ENCODE measurements at regions not wholly inside any gene's neighbourhood (a gene's known extent, or its start where the extent isn't known, plus 50 kb on each side); places are given as distances from the start of the nearest gene placed in this dataset.

DNA sequence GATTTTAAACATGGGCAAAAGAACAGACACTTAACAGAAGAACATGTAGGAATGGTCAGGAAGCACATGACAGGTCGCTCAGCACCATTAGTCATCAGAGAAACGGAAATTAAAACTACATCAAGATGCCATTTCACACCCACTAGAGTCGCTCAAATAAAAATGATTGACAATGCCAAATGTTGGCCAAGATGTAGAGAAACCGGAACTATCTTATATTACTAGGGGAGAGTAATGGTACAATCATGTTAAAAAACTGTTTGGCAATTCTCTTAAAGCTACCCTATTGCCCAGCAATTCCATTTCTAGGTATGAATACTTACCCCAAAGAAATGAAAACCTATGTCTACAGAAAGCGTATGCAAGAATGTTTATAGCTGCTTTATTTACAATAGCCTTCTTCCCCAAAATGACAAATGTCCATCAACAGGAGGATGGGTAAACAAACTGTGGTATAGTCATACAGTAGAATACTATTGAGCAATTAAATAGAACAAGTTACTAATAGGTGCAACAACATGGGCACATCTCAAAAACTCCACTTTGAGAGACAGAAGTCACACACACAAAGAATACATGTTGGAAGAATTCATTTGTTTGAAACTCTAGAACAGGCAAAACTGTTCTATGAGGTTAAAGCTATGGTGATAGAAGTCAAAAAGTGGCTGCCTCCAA is 92.8 kb downstream of the ETS2 start:
- TF ChIP-seq CTCF (tag by site-specific recombination; IDR thresholded peaks at IDR 0.05), result no peak
- TF ChIP-seq ZNF146 (tag by site-specific recombination; IDR thresholded peaks at IDR 0.05), result no peak
- no peak for TF ChIP-seq ZNF274 (IDR thresholded peaks at IDR 0.05; ENCODE audit: low read length)
- no peak for TF ChIP-seq ZNF274 (tag by site-specific recombination; IDR thresholded peaks at IDR 0.05; ENCODE audit: borderline replicate concordance)
